ENCODE measurements at regions not wholly inside any gene's neighbourhood (a gene's known extent, or its start where the extent isn't known, plus 50 kb on each side); places are given as distances from the start of the nearest gene placed in this dataset.

- no peaks in the 10 kb centered on the region for H3K4me1 ChIP-seq (ENCODE audit: control insufficient read depth in 4 of 4, insufficient read depth in 4 of 4, low read length in 3 of 4)
- H3K36me3 ChIP-seq (ENCODE audit: control insufficient read depth in 4 of 4, insufficient read depth in 3 of 4, low read depth in 1 of 4, low read length in 3 of 4): no peaks in the 10 kb centered on the region
- H3K27me3 ChIP-seq (ENCODE audit: control insufficient read depth in 4 of 4, insufficient read depth in 4 of 4, low read length in 3 of 4): no peaks in the 10 kb centered on the region
- no peak overlapping the region for H3K4me3 ChIP-seq (ENCODE audit: low read depth in 1 of 3, low read length in 3 of 3)
- no peak for TF ChIP-seq GABPA (IDR thresholded peaks at IDR 0.05 in 1 of 2, conservative IDR thresholded peaks at IDR 0.05 in 1 of 2)
- TF ChIP-seq SP1 (IDR thresholded peaks at IDR 0.05): no peak
- no peak for TF ChIP-seq CTCF (IDR thresholded peaks at IDR 0.05; ENCODE audit: low read depth, low read length, missing input control)
- TF ChIP-seq YY1 (IDR thresholded peaks at IDR 0.05): no peak
- H3K27ac ChIP-seq (ENCODE audit: low read depth in 1 of 2, low read length in 2 of 2): no peak overlapping the region
- 55% methylated on average over 5 of the region's 5 CpGs for WGBS
- no peak overlapping the region for H3K9ac ChIP-seq (ENCODE audit: low read depth in 1 of 2, low read length in 2 of 2)
- no peak for DNase-seq (ENCODE audit: low spot score)
- no peaks in the 10 kb centered on the region for H3K9me3 ChIP-seq (ENCODE audit: control insufficient read depth in 4 of 4, low read length in 3 of 4)
Measured at GRCh38 chr1:187047298-187047697, 218.5 kb downstream of the PLA2G4A start.

GRCh38 chr1:187051618-187052232, 223.0 kb downstream of the PLA2G4A start:
- Histone ChIP-seq H3K36me3 (ENCODE audit: control insufficient read depth in 4 of 4, insufficient read depth in 3 of 4, low read depth in 1 of 4, low read length in 3 of 4) (no peaks in the 10 kb centered on the region), H3K27me3 (ENCODE audit: control insufficient read depth in 4 of 4, insufficient read depth in 4 of 4, low read length in 3 of 4) (no peaks in the 10 kb centered on the region), H3K27ac (ENCODE audit: low read depth in 1 of 2, low read length in 2 of 2) (no peak overlapping the region), H3K9me3 (ENCODE audit: control insufficient read depth in 4 of 4, low read length in 3 of 4) (no peaks in the 10 kb centered on the region), H3K9ac (ENCODE audit: low read depth in 1 of 2, low read length in 2 of 2) (no peak overlapping the region), H3K4me1 (ENCODE audit: control insufficient read depth in 4 of 4, insufficient read depth in 4 of 4, low read length in 3 of 4) (no peaks in the 10 kb centered on the region), H3K4me3 (ENCODE audit: low read depth in 1 of 3, low read length in 3 of 3) (no peak overlapping the region)
- TF ChIP-seq REST (IDR thresholded peaks at IDR 0.05) (no peak), SP1 (IDR thresholded peaks at IDR 0.05) (no peak), CTCF (IDR thresholded peaks at IDR 0.05; ENCODE audit: low read depth, low read length, missing input control) (peak; percentile 44), RAD21 (IDR thresholded peaks at IDR 0.05) (peak; percentile 68 to 73), ZBTB33 (IDR thresholded peaks at IDR 0.05) (no peak), ATF3 (IDR thresholded peaks at IDR 0.05) (no peak)
- no peak for DNase-seq (ENCODE audit: low spot score)
- 3% methylated on average over 4 of the region's 4 CpGs for WGBS

Measured in liver (tissue), 8 donors.